HEK293 (cell line): ENCODE measurements at regions not wholly inside any gene's neighbourhood (a gene's known extent, or its start where the extent isn't known, plus 50 kb on each side); places are given as distances from the start of the nearest gene placed in this dataset.

Experiments
- BCL11A ChIP-seq: fragments of 450-650 bp; formaldehyde crosslinking; IDR thresholded peaks from 2 replicates; pipeline ENCODE4 v1.5.1; 2016; ENCODE audit warnings: low read depth, missing biosample characterization, missing genetic modification characterization
- GLI2 ChIP-seq: fragments of 450-650 bp; formaldehyde crosslinking; IDR thresholded peaks from 2 replicates; pipeline ENCODE4; 2017; ENCODE audit warnings: missing biosample characterization, missing genetic modification characterization, low read depth, borderline replicate concordance
- OSR2 ChIP-seq: fragments of 450-650 bp; formaldehyde crosslinking; IDR thresholded peaks from 2 replicates; pipeline ENCODE4 v1.5.1; 2016; ENCODE audit warnings: missing biosample characterization, missing genetic modification characterization
- SETDB1 ChIP-seq: IDR thresholded peaks from one replicate; pipeline ENCODE4 v1.6.1; 2017; ENCODE audit warnings: mild to moderate bottlenecking, low read length, moderate library complexity, mixed read lengths; ENCODE audit not compliant: insufficient read length
- ZBTB17 ChIP-seq: fragments of 450-650 bp; formaldehyde crosslinking; IDR thresholded peaks from 2 replicates; pipeline ENCODE4 v1.5.1; 2016; ENCODE audit warnings: missing biosample characterization, missing genetic modification characterization
- ZNF239 ChIP-seq: fragments of 450-650 bp; formaldehyde crosslinking; IDR thresholded peaks from 2 replicates; pipeline ENCODE4 v1.5.1; 2016; ENCODE audit warnings: missing biosample characterization, missing genetic modification characterization
- ZNF324 ChIP-seq: fragments of 450-650 bp; formaldehyde crosslinking; IDR thresholded peaks from 2 replicates; pipeline ENCODE4 v1.5.1; 2016; ENCODE audit warnings: missing biosample characterization, missing genetic modification characterization
- ZNF561 ChIP-seq: fragments of 450-650 bp; IDR thresholded peaks from 2 replicates; pipeline ENCODE4 v1.5.1; 2018; ENCODE audit warnings: missing biosample characterization, missing genetic modification characterization, borderline replicate concordance
- TF ChIP-seq, protein P1 (sequence below): fragments of 450-650 bp; formaldehyde crosslinking; IDR thresholded peaks from 2 replicates; pipeline ENCODE4 v1.5.1; 2016; ENCODE audit warnings: missing biosample characterization, missing genetic modification characterization
- TF ChIP-seq, protein P2 (sequence below): fragments of 450-650 bp; formaldehyde crosslinking; IDR thresholded peaks from 2 replicates; pipeline ENCODE4 v1.5.1; 2016; ENCODE audit warnings: missing biosample characterization, missing genetic modification characterization
- TF ChIP-seq, protein P3 (sequence below): fragments of 450-650 bp; formaldehyde crosslinking; optimal IDR thresholded peaks from 2 replicates; pipeline ENCODE3; 2016; ENCODE audit warnings: missing biosample characterization, mild to moderate bottlenecking, missing genetic modification characterization
- TF ChIP-seq, protein P4 (sequence below): fragments of 450-650 bp; formaldehyde crosslinking; IDR thresholded peaks from 2 replicates; pipeline ENCODE4; 2016; ENCODE audit warnings: missing biosample characterization, missing genetic modification characterization

DNA sequence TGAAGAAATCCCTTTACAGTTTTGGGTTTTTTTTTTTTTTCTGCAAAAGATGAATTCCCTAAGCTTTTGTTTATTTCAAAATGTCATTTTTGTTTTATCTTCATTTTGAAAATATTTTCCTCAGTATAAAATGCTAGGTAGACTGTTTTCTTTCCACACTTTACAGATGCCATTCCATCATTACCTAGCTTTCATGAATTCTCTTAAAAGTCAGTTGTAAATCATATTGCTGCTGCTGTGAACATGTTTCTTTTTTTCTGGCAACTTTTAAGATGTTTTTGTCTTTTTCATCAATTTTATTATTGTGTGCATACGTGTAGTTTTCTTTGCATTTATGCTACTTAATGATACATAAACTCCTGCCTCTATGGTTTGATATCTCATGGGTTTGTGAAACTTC, 168.3 kb downstream of the FAXC start:
- TF ChIP-seq, protein P1, sequence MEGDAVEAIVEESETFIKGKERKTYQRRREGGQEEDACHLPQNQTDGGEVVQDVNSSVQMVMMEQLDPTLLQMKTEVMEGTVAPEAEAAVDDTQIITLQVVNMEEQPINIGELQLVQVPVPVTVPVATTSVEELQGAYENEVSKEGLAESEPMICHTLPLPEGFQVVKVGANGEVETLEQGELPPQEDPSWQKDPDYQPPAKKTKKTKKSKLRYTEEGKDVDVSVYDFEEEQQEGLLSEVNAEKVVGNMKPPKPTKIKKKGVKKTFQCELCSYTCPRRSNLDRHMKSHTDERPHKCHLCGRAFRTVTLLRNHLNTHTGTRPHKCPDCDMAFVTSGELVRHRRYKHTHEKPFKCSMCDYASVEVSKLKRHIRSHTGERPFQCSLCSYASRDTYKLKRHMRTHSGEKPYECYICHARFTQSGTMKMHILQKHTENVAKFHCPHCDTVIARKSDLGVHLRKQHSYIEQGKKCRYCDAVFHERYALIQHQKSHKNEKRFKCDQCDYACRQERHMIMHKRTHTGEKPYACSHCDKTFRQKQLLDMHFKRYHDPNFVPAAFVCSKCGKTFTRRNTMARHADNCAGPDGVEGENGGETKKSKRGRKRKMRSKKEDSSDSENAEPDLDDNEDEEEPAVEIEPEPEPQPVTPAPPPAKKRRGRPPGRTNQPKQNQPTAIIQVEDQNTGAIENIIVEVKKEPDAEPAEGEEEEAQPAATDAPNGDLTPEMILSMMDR (tag by site-specific recombination), result no peak
- TF ChIP-seq ZNF324 (no peak), SETDB1 (no peak), GLI2 (tag by site-specific recombination) (no peak), ZBTB17 (tag by site-specific recombination) (no peak), OSR2 (no peak), ZNF561 (tag by site-specific recombination) (no peak), BCL11A (tag by site-specific recombination) (no peak), ZNF239 (tag by site-specific recombination) (no peak)
- TF ChIP-seq, protein P2, sequence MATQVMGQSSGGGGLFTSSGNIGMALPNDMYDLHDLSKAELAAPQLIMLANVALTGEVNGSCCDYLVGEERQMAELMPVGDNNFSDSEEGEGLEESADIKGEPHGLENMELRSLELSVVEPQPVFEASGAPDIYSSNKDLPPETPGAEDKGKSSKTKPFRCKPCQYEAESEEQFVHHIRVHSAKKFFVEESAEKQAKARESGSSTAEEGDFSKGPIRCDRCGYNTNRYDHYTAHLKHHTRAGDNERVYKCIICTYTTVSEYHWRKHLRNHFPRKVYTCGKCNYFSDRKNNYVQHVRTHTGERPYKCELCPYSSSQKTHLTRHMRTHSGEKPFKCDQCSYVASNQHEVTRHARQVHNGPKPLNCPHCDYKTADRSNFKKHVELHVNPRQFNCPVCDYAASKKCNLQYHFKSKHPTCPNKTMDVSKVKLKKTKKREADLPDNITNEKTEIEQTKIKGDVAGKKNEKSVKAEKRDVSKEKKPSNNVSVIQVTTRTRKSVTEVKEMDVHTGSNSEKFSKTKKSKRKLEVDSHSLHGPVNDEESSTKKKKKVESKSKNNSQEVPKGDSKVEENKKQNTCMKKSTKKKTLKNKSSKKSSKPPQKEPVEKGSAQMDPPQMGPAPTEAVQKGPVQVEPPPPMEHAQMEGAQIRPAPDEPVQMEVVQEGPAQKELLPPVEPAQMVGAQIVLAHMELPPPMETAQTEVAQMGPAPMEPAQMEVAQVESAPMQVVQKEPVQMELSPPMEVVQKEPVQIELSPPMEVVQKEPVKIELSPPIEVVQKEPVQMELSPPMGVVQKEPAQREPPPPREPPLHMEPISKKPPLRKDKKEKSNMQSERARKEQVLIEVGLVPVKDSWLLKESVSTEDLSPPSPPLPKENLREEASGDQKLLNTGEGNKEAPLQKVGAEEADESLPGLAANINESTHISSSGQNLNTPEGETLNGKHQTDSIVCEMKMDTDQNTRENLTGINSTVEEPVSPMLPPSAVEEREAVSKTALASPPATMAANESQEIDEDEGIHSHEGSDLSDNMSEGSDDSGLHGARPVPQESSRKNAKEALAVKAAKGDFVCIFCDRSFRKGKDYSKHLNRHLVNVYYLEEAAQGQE (tag by site-specific recombination), result no peak
- TF ChIP-seq, protein P3, sequence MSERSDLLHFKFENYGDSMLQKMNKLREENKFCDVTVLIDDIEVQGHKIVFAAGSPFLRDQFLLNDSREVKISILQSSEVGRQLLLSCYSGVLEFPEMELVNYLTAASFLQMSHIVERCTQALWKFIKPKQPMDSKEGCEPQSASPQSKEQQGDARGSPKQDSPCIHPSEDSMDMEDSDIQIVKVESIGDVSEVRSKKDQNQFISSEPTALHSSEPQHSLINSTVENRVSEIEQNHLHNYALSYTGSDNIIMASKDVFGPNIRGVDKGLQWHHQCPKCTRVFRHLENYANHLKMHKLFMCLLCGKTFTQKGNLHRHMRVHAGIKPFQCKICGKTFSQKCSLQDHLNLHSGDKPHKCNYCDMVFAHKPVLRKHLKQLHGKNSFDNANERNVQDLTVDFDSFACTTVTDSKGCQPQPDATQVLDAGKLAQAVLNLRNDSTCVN (tag by site-specific recombination), result no peak
- TF ChIP-seq, protein P4, sequence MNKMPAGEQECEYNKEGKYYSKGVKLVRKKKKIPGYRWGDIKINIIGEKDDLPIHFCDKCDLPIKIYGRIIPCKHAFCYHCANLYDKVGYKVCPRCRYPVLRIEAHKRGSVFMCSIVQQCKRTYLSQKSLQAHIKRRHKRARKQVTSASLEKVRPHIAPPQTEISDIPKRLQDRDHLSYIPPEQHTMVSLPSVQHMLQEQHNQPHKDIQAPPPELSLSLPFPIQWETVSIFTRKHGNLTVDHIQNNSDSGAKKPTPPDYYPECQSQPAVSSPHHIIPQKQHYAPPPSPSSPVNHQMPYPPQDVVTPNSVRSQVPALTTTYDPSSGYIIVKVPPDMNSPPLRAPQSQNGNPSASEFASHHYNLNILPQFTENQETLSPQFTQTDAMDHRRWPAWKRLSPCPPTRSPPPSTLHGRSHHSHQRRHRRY, result no peak
